PFSK-1 (cell line): ENCODE measurements at regions not wholly inside any gene's neighbourhood (a gene's known extent, or its start where the extent isn't known, plus 50 kb on each side); places are given as distances from the start of the nearest gene placed in this dataset.
A peak's percentile ranks its signal among the peaks of the same experiment; 100 is the strongest.

Source experiments
- POLR2AphosphoS5 ChIP-seq: IDR thresholded peaks from 2 replicates; pipeline ENCODE4 v1.6.1; 2012; ENCODE audit warnings: low read depth, mild to moderate bottlenecking, control low read depth, low read length, moderate library complexity
- REST ChIP-seq, 2 experiments: IDR thresholded peaks; 2 replicates each; pipeline versions ENCODE4 v1.6.1 to v1.8.0; 2011 to 2012; ENCODE audit warnings: low read depth in 2 of 2, low read length in 2 of 2, control low read depth in 1 of 2, inconsistent platforms in 1 of 2, mild to moderate bottlenecking in 1 of 2, moderate library complexity in 1 of 2; ENCODE audit not compliant: insufficient read depth in 1 of 2
- SIN3A ChIP-seq: IDR thresholded peaks from 2 replicates; pipeline ENCODE4 v1.6.1; 2012; ENCODE audit warnings: mild to moderate bottlenecking, low read length, moderate library complexity, borderline replicate concordance; ENCODE audit not compliant: insufficient read depth
- TAF1 ChIP-seq: IDR thresholded peaks from 2 replicates; pipeline ENCODE4 v1.6.1; 2012; ENCODE audit warnings: low read length, control low read depth, borderline replicate concordance; ENCODE audit not compliant: insufficient read depth

GRCh38 chr7:115078851-115079250 lies 157.0 kb downstream of the MDFIC start:
- TF ChIP-seq TAF1 (no peak), SIN3A (peak; percentile 96; the same call in 1 of the 2 replicates), POLR2AphosphoS5 (peak; percentile 84; the same call in 1 of the 2 replicates), REST (IDR thresholded peaks at IDR 0.05; ENCODE audit: insufficient read depth in 1 of 2, low read depth in 2 of 2, low read length in 2 of 2) (peak in 1 of 2 experiments; percentile 6; a peak in 1 of 4 replicates)
